Esophagus squamous epithelium (tissue), 4 donors: ENCODE measurements at regions not wholly inside any gene's neighbourhood (a gene's known extent, or its start where the extent isn't known, plus 50 kb on each side); places are given as distances from the start of the nearest gene placed in this dataset.
"Not testable (repeated sequence)": the region's sequence is repeated elsewhere in the genome, so short reads cannot be mapped to it uniquely, and the experiment has no call there.

ENCODE experiments used
- POLR2A ChIP-seq, 4 donors: fragments of 450-650 bp; IDR thresholded peaks; one replicate each; pipeline ENCODE4 v1.6.1; 2017; ENCODE audit warnings: antibody characterized with exemption in 4 of 4, mild to moderate bottlenecking in 4 of 4, moderate library complexity in 3 of 4
- TF ChIP-seq, protein P1 (sequence below), 6 experiments: fragments of 450-650 bp in 4 of 6; fragments of 200-600 bp in 2 of 6; sonication (generic) in 2 of 6; IDR thresholded peaks; one replicate each; pipeline ENCODE4 v1.5.1; 2016 to 2019; ENCODE audit warnings: antibody characterized with exemption in 6 of 6, mild to moderate bottlenecking in 4 of 6, moderate library complexity in 4 of 6

DNA sequence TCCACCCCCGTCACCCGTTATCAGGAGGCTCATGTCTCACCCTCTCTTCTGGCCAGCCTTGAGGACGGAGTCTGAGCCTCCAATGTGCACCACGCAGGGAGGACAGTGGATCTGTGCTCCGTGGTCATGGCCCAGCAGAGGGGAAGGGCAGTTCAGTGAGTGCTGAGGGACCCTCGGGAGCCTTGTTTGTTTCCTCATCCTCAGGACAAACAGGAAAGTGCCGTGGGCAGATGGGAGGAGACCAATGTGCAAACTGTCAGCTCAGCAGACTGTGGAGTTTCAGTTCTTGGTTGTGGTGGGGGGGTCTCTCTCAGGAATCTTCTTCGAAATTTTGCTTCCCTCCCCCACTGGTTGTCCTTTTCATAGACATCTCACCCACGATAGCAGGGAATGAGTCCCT, 429.6 kb downstream of the DIRAS2 start:
- not testable (repeated sequence) for TF ChIP-seq POLR2A (IDR thresholded peaks at IDR 0.05)
- TF ChIP-seq, protein P1, sequence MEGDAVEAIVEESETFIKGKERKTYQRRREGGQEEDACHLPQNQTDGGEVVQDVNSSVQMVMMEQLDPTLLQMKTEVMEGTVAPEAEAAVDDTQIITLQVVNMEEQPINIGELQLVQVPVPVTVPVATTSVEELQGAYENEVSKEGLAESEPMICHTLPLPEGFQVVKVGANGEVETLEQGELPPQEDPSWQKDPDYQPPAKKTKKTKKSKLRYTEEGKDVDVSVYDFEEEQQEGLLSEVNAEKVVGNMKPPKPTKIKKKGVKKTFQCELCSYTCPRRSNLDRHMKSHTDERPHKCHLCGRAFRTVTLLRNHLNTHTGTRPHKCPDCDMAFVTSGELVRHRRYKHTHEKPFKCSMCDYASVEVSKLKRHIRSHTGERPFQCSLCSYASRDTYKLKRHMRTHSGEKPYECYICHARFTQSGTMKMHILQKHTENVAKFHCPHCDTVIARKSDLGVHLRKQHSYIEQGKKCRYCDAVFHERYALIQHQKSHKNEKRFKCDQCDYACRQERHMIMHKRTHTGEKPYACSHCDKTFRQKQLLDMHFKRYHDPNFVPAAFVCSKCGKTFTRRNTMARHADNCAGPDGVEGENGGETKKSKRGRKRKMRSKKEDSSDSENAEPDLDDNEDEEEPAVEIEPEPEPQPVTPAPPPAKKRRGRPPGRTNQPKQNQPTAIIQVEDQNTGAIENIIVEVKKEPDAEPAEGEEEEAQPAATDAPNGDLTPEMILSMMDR (IDR thresholded peaks at IDR 0.05), result not testable (repeated sequence)
